LHCN-M2 (cell line): ENCODE measurements at regions not wholly inside any gene's neighbourhood (a gene's known extent, or its start where the extent isn't known, plus 50 kb on each side); places are given as distances from the start of the nearest gene placed in this dataset.

Source experiments
- DNase-seq: peaks from one replicate; pipeline ENCODE4 v3.0.0-alpha.2; 2012; ENCODE audit warnings: low read depth

- no peak for DNase-seq
Observed at GRCh38 chr1:169012416-169012815, 94.1 kb upstream of the ATP1B1 start.

DNA sequence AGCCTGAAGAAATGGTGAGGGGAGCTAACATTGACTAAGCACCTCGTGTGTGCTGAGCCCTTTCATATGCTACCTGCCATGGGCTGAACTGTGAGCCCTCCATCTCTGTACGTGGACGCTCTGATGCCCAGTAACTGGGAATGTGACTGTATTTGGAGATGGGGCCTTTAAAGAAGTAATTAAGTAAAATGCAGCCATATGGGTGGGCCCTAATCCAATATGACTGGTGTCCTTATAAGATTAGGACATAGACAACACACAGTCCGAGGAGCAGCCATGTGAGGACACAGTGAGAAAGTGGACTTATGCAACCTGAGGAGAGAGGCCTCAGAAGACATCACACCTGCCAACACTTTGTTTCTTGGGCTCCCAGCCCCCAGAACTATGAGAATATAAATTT, 92.7 kb upstream of the ATP1B1 start:
- no peak for DNase-seq

- DNase-seq = no peak
Observed at GRCh38 chr1:169015464-169015863, 91.0 kb upstream of the ATP1B1 start.

DNA sequence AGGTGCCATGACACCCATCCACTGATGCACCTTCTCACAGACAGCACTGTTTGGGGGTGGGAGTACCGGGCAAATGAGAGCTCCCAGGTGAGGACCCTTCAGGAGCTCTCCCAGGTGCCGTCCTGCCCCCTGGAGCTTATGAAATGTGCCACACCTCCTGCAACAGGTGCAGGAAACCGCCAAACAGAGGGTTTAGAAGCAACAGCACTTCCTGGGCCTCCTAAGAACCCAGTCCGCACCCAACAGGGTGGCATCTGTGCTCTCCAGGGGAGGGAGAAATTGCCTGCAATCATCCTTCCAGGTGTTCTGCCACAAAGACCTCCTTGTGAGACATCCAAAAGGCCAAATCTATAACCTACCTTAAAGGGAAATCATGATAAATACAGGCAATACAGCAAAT, 87.7 kb upstream of the ATP1B1 start:
- no peak for DNase-seq

DNA sequence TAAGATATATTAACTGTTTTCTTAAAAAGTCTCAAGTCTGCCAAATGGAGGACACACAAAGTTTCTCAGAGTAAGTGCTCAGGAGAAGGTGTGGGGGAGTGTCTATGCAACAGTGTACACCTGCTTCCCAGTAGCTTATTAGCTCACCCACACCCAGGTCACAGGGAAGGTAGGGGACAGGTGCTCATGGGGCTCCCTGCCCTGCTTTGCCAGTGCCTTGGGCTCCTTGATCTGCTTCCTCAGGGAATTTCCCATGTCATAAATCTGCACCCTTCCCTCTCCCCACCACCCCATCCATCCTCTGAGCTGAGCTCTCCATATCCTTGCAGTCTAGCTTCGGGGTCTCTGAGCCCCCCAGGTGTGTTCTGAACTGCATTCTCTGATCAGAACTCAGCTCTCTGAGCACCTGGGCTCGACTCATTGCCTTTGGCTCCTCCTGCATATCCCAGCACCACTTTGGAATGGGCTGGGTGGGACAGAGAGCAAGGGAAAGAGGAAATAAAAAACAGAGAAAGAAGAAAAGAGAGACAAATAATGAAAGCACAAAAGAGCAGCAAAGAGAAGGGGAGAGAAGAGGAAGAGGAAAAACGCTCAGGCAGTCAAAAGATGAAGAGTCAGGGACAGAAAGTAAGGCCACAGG, 87.0 kb upstream of the ATP1B1 start:
- no peak for DNase-seq

- no peak for DNase-seq
Observed at GRCh38 chr1:169020684-169021083, 85.8 kb upstream of the ATP1B1 start.

GRCh38 chr1:169022648-169023047, 83.8 kb upstream of the ATP1B1 start:
- DNase-seq = no peak

DNA sequence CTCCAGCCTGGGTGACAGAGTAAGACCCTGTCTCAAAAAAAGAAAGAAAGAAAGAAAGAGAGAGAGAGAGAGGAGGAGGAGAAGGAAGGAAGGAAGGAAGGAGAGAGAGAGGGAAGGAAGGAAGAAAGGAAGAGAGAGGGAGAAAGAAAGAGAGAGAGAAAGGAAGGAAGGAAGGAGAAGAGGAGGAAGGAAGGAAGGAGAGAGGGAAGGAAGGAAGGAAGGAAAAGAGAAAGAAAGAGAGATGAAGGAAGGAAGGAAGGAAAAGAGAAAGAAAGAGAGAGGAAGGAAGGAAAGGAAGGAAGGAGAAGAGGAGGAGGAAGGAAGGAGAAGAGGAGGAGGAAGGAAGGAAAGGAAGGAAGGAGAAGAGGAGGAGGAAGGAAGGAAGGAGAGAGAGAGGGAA, 82.2 kb upstream of the ATP1B1 start:
- no peak for DNase-seq

- no peak for DNase-seq
Observed at GRCh38 chr1:169024800-169025271, 81.7 kb upstream of the ATP1B1 start.

GRCh38 chr1:169025412-169025811, 81.1 kb upstream of the ATP1B1 start:
- DNase-seq = no peak

DNA sequence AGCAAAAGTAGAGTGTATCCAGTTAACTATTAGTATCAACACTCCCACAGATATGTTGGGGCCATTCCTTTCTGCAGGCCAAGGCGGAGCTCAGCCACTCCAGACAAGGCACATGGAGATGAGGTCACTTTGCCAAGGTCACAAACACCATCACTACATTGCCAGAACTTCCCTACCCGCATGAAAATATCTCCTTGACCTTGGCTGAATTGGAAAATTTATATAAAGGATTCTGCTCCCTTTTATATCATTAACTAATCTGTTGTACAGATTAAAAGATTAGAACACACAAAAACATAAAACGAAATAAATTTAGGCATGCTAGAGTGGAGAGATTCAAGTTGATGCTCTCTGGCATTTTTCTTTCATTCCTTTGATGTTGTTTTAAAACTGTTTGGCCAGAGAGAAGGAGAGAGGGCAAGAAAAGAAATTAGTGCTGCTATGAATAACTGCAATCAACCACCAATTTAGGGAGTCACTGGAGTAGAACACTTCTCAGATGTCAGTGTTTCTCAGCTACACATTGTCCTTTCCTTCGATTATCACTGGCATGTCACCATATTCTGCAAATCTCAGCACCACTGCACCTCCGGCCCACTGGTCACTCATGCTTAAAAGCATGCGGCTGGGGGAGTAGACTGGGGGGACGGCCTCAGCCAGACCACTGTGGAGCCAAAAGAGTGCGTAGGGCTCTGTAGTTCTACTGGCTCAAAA, 78.7 kb upstream of the ATP1B1 start:
- no peak for DNase-seq

DNA sequence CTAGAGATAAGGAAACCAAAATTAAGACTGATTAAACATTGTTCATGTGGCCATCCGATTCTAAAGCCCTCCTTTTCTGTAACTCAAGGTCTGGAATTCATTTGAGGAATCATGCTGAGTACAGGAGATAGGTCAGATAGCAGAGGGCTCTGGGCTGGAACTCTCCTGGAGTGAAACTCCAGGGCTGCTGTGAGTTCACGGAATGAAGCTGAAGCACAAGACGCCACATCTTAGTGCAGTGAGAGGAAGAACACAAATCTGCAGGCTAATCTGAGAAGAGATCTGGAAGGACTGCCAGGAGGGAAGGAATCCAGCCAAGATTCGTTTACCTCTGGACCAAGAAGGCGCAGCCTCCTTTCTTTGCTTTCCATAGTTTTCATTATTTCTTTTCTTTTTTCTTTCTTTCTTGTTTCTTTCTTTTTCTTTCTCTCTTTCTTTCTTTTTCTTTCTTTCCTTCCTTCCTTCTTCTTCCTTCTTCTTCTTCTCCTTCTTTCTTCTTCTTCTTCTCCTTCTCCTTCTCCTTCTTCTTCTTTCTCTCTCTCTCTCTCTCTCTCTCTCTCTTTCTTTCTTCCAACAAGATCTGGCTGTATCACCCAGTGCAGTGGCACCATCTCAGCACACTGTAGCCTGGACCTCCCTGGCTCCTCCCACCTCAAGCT, 74.8 kb upstream of the ATP1B1 start:
- no peak for DNase-seq

GRCh38 chr1:169041366-169041765, 65.1 kb upstream of the ATP1B1 start:
- no peak for DNase-seq

DNA sequence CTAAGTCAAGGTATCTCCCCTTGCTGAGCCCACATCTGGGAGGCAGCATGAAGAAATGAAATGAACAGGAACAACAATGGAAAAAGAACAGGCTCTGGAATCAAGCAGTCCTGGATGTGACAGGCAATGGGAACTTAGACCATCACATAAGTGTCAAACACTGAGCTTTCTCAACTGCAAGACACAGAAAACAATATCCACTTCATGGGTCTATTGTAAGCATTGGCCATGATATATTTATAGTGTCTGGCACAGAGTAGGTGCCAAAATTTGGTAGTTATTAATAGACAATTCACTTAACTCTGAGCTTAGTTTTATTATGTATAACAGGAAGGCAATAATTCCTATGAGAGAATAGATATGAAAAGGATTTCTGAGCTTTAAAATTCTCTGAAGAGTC, 64.1 kb upstream of the ATP1B1 start:
- no peak for DNase-seq

DNA sequence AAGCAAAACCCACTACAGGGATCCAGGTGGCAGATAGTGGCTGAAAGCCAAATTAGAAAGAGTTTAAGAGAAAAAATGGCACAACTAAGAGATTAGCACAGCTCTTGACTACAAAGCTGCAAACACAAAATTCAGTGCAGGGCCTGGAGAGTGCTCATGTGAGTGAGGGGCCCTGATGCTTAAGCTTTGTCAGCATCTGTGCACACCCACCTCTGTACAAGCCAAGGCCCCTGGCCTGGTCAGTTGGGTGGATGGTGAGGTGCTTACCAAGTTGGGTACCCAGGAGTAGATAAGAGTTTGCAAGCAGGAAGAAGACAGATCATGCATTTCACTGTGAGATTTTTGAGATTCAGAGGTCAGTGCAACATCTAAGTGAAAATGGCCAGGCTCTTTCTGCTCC, 62.7 kb upstream of the ATP1B1 start:
- DNase-seq = no peak

GRCh38 chr1:169044296-169044695, 62.2 kb upstream of the ATP1B1 start:
- DNase-seq = no peak

- DNase-seq = no peak
Observed at GRCh38 chr1:169044971-169045370, 61.5 kb upstream of the ATP1B1 start.

DNA sequence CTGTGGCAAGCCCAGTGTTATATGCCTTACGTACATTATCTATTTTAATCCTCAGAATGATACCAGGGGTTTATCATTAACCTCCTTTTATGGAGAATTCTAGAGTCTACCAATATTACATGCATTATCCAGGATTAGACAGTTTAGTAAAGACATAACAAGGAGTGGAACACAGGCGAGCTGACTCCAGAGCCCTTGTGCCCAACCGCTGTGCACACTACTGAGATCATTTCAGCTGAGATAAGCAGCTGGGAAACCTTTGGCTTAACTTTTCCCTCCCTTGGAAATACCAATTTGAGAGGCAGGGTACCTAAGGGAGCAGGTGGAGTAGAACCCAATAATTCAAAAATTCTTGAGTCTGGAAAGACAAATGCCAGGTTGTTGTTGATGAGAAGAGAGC, 59.8 kb upstream of the ATP1B1 start:
- no peak for DNase-seq

DNA sequence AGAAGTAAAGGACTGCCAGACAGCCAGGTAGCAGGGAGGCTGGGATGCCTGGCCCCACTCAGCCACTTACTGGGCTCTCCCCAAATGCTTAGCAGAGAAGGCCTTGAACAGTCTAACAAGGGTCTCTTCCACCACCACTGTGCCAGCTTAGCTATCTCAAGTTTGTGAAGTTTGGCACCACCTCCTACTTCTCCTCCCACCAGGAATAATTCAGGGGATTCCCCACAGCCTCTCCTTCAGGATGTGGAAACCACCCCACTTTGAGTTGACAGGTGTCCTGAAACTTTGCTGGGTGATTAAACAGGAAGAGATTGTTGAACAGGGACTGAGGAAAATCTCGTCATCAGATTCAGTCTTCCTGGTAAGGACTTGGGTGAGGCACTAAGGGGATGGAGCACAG, 59.4 kb upstream of the ATP1B1 start:
- DNase-seq = no peak

GRCh38 chr1:169048043-169048442, 58.4 kb upstream of the ATP1B1 start:
- no peak for DNase-seq

- DNase-seq = no peak
Observed at GRCh38 chr1:169049258-169049938, 57.1 kb upstream of the ATP1B1 start.

- DNase-seq = no peak
Observed at GRCh38 chr1:169051171-169051570, 55.3 kb upstream of the ATP1B1 start.
